Forelimb muscle (tissue), 1 donor: ENCODE measurements at regions not wholly inside any gene's neighbourhood (a gene's known extent, or its start where the extent isn't known, plus 50 kb on each side); places are given as distances from the start of the nearest gene placed in this dataset.

Experiments
- DNase-seq: peaks from one replicate; pipeline ENCODE4 v3.0.0-alpha.2; 2013; ENCODE audit warnings: low read depth

DNA sequence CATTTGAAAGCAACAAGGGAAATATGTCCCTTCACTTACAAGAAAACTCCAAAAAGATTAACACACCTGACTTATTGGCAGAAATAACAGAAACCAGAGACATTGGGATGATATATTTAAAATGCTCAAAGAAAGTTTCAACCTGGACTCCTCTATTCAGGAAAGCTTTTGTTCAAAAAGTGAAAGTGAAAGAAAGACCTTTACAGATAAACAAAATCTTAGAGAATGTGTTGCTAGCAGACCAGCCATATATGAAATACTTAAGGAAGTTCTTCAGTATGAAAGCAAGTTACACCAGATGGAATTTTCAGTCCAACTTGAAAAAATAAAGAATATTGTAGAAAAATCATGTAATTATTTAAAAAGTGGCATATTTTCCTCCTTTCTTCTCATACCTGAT lies 1075.1 kb downstream of the NR2F1-AS1 start:
- no peak for DNase-seq

- no peak for DNase-seq
Observed at GRCh38 chr5:92505145-92505544, 1075.9 kb downstream of the NR2F1-AS1 start.

DNA sequence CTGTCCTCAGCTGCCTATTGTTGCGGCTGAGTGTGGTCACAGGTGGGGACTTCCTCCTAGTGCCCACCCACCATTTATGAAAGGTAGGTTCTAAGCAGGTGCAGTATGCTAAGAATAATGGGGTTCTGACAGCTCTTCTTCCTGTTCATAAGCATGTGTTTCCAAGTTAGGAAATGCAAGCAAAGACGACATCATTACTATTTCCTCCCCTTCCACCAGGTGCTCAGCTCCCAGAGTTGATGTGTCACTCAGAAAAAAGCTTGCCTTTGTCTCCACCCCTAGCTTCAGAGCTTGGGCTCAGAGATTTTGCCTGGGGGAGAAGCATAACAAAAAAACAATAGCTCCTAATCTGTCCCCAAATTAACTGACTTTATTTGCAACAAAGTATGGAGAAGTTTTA lies 1076.7 kb downstream of the NR2F1-AS1 start:
- DNase-seq = no peak

DNA sequence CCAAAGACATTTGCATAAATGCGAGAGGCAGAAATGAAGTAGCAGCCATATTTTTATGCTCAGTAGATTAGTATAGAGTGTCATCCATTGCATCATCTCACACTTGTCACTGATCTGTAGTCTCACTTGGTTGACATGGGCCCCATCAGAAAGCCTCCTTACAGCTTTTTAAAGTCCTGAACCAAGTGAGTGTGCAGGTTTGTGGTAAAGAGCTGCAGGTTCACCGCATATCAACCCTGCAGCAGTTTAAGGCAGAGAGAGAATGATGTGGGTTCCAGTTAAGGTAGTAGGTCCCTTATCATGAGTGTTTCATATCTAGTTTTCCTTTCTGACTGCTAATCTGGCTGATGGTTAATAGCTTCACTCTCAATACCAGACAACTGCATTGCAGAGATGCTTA lies 1080.3 kb downstream of the NR2F1-AS1 start:
- no peak for DNase-seq

GRCh38 chr5:92496545-92496944 lies 1084.5 kb downstream of the NR2F1-AS1 start:
- no peak for DNase-seq

- DNase-seq = no peak
Observed at GRCh38 chr5:92494508-92494907, 1086.5 kb downstream of the NR2F1-AS1 start.

- no peak for DNase-seq
Observed at GRCh38 chr5:92492908-92493307, 1088.1 kb downstream of the NR2F1-AS1 start.

- DNase-seq = no peak
Observed at GRCh38 chr5:92484484-92484883, 1096.5 kb downstream of the NR2F1-AS1 start.

GRCh38 chr5:92472981-92473566 lies 1090.0 kb upstream of the ARRDC3 start:
- DNase-seq = no peak

GRCh38 chr5:92471861-92472260 lies 1088.7 kb upstream of the ARRDC3 start:
- DNase-seq = no peak

DNA sequence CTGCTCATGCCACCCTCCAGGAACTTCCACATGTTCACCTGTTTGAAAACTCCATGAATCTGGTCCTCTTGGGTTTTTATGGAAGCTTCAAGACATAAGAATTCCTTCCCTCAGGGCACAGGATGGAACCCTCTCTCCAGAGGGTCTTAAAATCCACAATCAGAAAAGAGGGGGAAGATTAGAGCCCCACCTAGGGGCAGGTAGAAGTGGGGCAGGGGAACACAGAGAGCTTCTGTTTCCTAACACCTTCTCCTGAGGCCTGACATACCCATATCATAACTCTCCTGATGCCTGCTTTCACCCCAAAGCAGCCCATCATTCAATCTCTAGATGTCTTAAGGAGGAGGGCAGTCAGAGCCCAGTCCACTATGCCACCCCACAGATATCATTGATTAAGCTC lies 1087.7 kb upstream of the ARRDC3 start:
- no peak for DNase-seq

DNA sequence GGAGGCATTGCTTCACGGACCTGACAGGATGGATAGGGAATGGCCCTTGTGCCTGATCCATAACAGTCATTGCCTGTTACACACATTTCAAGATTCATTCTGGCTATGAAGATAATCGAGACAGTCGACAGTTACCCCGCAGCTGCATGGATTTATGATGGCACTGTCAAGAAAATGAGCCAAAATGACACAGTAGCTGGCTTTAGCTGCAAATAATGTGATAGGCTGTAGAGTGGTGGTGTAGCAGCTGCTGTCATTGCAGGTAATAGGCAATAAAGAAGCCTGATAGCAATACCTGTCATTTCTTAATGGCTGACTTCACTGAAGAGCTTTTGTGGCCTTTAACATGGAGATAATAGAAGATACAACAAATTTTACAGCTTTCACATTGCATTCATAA lies 1085.2 kb upstream of the ARRDC3 start:
- DNase-seq = no peak

DNA sequence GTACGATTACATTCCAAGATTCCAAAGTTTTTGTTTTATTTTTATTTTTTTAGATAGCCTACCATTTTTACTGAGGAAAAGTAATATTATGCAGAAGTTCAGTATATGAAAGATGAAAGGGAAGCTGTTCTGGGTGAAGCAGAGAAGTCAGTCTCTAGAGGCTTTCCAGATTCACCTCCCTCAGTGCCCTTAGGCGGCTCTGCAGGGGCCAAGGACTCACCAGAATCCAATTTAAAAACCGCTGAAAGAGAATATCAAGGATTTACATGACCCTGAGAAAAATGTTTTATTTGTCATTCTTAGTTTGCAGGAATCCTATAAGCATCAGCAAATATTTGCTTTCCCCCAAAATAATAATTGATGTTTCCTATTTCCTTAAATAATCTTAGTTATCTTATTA lies 1084.6 kb upstream of the ARRDC3 start:
- DNase-seq = no peak

DNA sequence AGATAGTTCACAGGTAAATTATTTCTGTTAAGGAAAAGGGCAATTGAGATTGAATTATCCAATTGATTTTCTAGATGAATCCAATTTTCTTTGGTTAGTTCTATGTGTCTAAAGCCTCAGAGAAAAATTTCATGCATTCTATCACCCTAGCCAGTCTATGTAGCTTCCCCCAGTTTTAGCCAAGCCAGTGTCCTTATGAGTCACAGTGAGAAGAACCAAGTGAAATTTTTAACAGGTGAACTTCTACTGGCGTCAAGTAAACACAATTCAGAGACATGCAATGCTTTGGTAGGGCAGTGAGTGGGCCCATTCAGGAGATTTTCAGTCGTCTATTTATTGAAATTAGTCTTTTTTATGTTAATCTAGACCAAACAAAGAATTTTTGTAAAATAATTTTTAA lies 1077.4 kb upstream of the ARRDC3 start:
- no peak for DNase-seq

GRCh38 chr5:92459654-92460053 lies 1076.5 kb upstream of the ARRDC3 start:
- peak; percentile 9 for DNase-seq

- no peak for DNase-seq
Observed at GRCh38 chr5:92455011-92455410, 1071.9 kb upstream of the ARRDC3 start.

DNA sequence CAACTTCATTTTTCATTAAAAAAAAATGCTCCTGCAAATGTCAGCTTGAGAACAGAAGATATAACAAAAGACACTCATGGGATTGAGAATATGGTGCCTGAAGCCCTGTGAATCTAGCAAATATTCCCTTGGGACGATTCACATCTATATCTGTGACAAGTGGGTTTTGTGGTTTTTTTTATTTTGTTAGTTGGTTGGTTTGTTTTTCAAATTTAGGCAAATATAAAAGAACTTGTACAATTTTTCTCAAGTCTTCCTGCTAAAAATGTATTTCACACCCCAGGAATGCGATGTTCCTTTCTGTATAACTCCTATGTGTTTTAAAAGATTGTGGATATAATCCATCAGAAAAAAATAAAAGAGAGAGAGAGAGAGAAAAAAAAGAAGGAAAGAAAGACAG lies 1061.8 kb upstream of the ARRDC3 start:
- no peak for DNase-seq

DNA sequence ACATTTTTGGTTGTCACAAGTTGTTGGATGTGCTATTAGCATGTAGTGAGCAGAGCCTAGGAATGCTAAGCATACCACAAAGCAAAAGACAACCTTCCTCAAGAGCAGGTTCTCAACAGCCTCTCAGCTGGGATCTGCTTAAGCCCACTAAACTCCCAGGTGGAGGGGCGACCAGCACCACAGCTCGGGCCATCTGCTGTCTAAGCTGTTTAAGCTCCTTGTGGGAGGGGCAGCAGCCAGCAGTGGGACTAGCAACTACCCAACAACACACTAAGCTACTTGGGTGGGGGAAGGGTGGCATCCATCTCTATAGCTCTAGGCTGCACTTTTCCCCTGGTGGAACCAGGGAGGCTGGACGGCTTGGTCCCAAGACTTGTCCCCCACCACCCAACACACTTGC lies 1052.7 kb upstream of the ARRDC3 start:
- no peak for DNase-seq

GRCh38 chr5:92429646-92430045 lies 1046.5 kb upstream of the ARRDC3 start:
- DNase-seq = no peak

- DNase-seq = no peak
Observed at GRCh38 chr5:92428415-92428814, 1045.3 kb upstream of the ARRDC3 start.

- DNase-seq = no peak
Observed at GRCh38 chr5:92424785-92425426, 1041.8 kb upstream of the ARRDC3 start.

- DNase-seq = no peak
Observed at GRCh38 chr5:92421942-92422341, 1038.8 kb upstream of the ARRDC3 start.

GRCh38 chr5:92421196-92421595 lies 1038.1 kb upstream of the ARRDC3 start:
- DNase-seq = no peak

DNA sequence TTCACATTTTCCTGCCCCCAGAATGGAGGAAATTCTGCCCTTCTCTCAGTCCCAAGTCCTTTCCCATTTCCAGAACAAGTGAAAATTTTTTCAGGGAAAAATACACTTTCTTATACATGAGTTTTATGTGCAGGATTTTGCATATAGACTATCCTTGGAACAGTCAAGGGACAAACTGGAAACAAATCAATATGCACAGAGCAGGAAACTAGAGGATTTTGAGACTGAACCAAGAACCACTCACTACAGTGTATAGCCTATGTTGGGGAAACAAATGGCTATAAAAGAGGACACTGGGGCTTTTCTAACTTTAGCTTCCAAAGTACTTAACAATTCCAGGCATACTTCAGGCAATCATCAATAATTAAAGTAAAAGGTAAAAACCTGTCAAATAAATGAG lies 1036.1 kb upstream of the ARRDC3 start:
- DNase-seq = no peak
